ENCODE measurements at regions not wholly inside any gene's neighbourhood (a gene's known extent, or its start where the extent isn't known, plus 50 kb on each side); places are given as distances from the start of the nearest gene placed in this dataset.

DNA sequence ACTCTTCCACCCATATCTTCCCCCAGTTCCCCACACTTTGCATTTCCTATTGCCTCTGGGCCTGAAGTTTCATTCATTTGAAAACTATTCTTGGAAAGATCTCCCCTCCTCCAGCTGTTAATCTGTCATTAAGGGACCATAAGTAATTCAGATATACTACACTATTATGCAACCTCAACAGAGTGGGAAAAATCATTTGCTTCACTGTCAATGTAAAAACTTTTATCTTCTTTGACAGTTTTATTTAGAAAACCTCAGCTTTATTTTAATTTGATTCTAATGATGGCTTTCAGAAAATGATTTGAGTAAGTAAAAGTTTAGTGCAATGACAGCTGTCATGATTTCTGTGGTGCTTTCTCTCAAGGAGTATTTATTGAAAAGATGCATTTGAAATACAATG is 435.3 kb upstream of the KCNMB2 start:
- Mint-ChIP-seq H3K27me3 (ENCODE audit: insufficient read depth, unreplicated experiment) (no peaks in the 10 kb centered on the region), H3K27ac (ENCODE audit: unreplicated experiment) (no peak overlapping the region), H3K4me3 (ENCODE audit: unreplicated experiment) (no peak overlapping the region), H3K4me1 (ENCODE audit: low read depth, unreplicated experiment) (no peaks in the 10 kb centered on the region), H3K9me3 (ENCODE audit: unreplicated experiment) (peaks cover 10% of the 10 kb centered on the region), H3K36me3 (ENCODE audit: insufficient read depth, unreplicated experiment) (no peaks in the 10 kb centered on the region)
- Histone ChIP-seq H3K9me3 (no peaks in the 10 kb centered on the region), H3K4me1 (no peaks in the 10 kb centered on the region), H3K4me3 (ENCODE audit: low read depth, low read length) (no peak overlapping the region), H3K27me3 (replicated peaks; ENCODE audit: control insufficient read depth, insufficient read depth, low read length) (no peaks in the 10 kb centered on the region), H3K36me3 (ENCODE audit: control insufficient read depth, insufficient read depth, low read length) (no peaks in the 10 kb centered on the region)
- DNase-seq: no peak
- ChIA-PET CTCF (no interaction called here), POLR2A (no interaction called here)
- TF ChIP-seq, protein P1, sequence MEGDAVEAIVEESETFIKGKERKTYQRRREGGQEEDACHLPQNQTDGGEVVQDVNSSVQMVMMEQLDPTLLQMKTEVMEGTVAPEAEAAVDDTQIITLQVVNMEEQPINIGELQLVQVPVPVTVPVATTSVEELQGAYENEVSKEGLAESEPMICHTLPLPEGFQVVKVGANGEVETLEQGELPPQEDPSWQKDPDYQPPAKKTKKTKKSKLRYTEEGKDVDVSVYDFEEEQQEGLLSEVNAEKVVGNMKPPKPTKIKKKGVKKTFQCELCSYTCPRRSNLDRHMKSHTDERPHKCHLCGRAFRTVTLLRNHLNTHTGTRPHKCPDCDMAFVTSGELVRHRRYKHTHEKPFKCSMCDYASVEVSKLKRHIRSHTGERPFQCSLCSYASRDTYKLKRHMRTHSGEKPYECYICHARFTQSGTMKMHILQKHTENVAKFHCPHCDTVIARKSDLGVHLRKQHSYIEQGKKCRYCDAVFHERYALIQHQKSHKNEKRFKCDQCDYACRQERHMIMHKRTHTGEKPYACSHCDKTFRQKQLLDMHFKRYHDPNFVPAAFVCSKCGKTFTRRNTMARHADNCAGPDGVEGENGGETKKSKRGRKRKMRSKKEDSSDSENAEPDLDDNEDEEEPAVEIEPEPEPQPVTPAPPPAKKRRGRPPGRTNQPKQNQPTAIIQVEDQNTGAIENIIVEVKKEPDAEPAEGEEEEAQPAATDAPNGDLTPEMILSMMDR (IDR thresholded peaks at IDR 0.05; ENCODE audit: insufficient read depth in 1 of 2, low read depth in 1 of 2, low read length in 1 of 2, severe bottlenecking in 1 of 2, unreplicated experiment in 1 of 2): no peak
- intact Hi-C loops (cut with micrococcal nuclease; ENCODE audit: unreplicated experiment): no loop called here
- no TSS peak for BruUV-seq (replicated peaks)

DNA sequence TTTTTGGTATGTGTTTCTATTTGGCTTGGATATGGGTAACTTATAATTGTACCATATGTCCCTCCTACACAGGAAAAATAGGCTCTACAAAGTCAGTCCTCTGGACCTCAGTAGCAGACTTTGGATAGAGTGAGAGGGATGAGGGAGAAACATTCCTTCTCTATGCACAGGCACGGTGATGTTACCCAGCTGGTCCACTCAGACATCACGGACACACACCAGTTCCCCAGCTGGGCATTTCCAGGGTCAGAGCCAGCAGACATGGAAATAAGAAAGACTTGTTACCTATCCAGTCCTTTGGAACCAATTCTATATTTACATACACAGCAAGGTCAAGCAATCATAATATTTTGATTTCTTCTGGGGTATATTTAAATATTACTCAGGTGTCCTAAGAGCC is 433.1 kb upstream of the KCNMB2 start:
- Histone ChIP-seq H3K4me1 (no peaks in the 10 kb centered on the region), H3K9me3 (no peaks in the 10 kb centered on the region), H3K27me3 (replicated peaks; ENCODE audit: control insufficient read depth, insufficient read depth, low read length) (no peaks in the 10 kb centered on the region), H3K4me3 (ENCODE audit: low read depth, low read length) (no peak overlapping the region), H3K36me3 (ENCODE audit: control insufficient read depth, insufficient read depth, low read length) (no peaks in the 10 kb centered on the region)
- H3K36me3 Mint-ChIP-seq (ENCODE audit: insufficient read depth, unreplicated experiment): no peaks in the 10 kb centered on the region
- H3K27me3 Mint-ChIP-seq (ENCODE audit: insufficient read depth, unreplicated experiment): no peaks in the 10 kb centered on the region
- H3K4me1 Mint-ChIP-seq (ENCODE audit: low read depth, unreplicated experiment): no peaks in the 10 kb centered on the region
- intact Hi-C loops (cut with micrococcal nuclease; ENCODE audit: unreplicated experiment): no loop called here
- no TSS peak for BruUV-seq (replicated peaks)
- H3K27ac Mint-ChIP-seq (ENCODE audit: unreplicated experiment): no peak overlapping the region
- ChIA-PET CTCF (no interaction called here), POLR2A (no interaction called here)
- TF ChIP-seq, protein P1 (IDR thresholded peaks at IDR 0.05; ENCODE audit: insufficient read depth in 1 of 2, low read depth in 1 of 2, low read length in 1 of 2, severe bottlenecking in 1 of 2, unreplicated experiment in 1 of 2): no peak
- no peak for DNase-seq
- H3K4me3 Mint-ChIP-seq (ENCODE audit: unreplicated experiment): no peak overlapping the region
- H3K9me3 Mint-ChIP-seq (ENCODE audit: unreplicated experiment): no peaks in the 10 kb centered on the region

DNA sequence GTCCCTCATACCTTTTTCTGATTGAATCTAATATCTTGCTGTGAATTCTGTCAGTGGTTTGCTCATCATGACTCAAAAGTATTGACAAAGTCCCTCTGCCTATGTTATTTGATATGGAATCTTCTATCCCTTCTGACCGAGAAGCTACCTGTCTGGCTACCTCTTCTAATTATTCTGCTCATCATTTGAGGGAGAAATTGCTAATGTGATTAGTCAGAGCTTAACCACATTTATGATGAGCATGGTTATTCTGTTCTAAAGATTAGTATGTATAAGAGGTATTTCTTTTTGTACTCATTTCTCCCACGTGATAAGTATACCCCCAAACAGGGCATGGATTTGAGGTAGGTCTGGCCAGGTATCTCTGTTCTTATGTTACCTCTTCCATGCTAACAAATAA is 428.4 kb upstream of the KCNMB2 start:
- no peaks in the 10 kb centered on the region for H3K4me1 Mint-ChIP-seq (ENCODE audit: low read depth, unreplicated experiment)
- no peak overlapping the region for H3K4me3 ChIP-seq (ENCODE audit: low read depth, low read length)
- DNase-seq: no peak
- H3K27me3 ChIP-seq (replicated peaks; ENCODE audit: control insufficient read depth, insufficient read depth, low read length): no peaks in the 10 kb centered on the region
- no peaks in the 10 kb centered on the region for H3K9me3 ChIP-seq
- intact Hi-C loops (cut with micrococcal nuclease; ENCODE audit: unreplicated experiment): no loop called here
- no peaks in the 10 kb centered on the region for H3K27me3 Mint-ChIP-seq (ENCODE audit: insufficient read depth, unreplicated experiment)
- no peaks in the 10 kb centered on the region for H3K9me3 Mint-ChIP-seq (ENCODE audit: unreplicated experiment)
- H3K4me1 ChIP-seq: no peaks in the 10 kb centered on the region
- H3K36me3 Mint-ChIP-seq (ENCODE audit: insufficient read depth, unreplicated experiment): no peaks in the 10 kb centered on the region
- no peaks in the 10 kb centered on the region for H3K36me3 ChIP-seq (ENCODE audit: control insufficient read depth, insufficient read depth, low read length)
- POLR2A ChIA-PET: no interaction called here
- H3K4me3 Mint-ChIP-seq (ENCODE audit: unreplicated experiment): no peak overlapping the region
- H3K27ac Mint-ChIP-seq (ENCODE audit: unreplicated experiment): no peak overlapping the region
- no TSS peak for BruUV-seq (replicated peaks)
- CTCF ChIA-PET: no interaction called here
- TF ChIP-seq, protein P1 (IDR thresholded peaks at IDR 0.05; ENCODE audit: insufficient read depth in 1 of 2, low read depth in 1 of 2, low read length in 1 of 2, severe bottlenecking in 1 of 2, unreplicated experiment in 1 of 2): no peak

Measured in Caco-2 (cell line).